Activated CD4-positive, alpha-beta T cell treated with anti-CD3 and anti-CD28 coated beads, Interleukin-2, amount 50 U/mL, for 16 hours (primary cell): ENCODE measurements at regions not wholly inside any gene's neighbourhood (a gene's known extent, or its start where the extent isn't known, plus 50 kb on each side); places are given as distances from the start of the nearest gene placed in this dataset.

Experiments used
- DNase-seq: peaks from one replicate; pipeline ENCODE4 v3.0.0-alpha.2; 2020

GRCh38 chrX:98380556-98380955, 1496.8 kb downstream of the RPA4 start:
- DNase-seq: no peak

- peak; percentile 16 for DNase-seq
Measured at GRCh38 chrX:98398542-98398941, 1514.8 kb downstream of the RPA4 start.

GRCh38 chrX:98405376-98405775, 1521.7 kb downstream of the RPA4 start:
- no peak for DNase-seq

GRCh38 chrX:98407584-98407983, 1523.9 kb downstream of the RPA4 start:
- DNase-seq: no peak

- no peak for DNase-seq
Measured at GRCh38 chrX:98409867-98410266, 1526.2 kb downstream of the RPA4 start.

GRCh38 chrX:98412058-98412457, 1528.3 kb downstream of the RPA4 start:
- DNase-seq: no peak

- no peak for DNase-seq
Measured at GRCh38 chrX:98422536-98422935, 1538.8 kb downstream of the RPA4 start.

GRCh38 chrX:98432413-98432812, 1548.7 kb downstream of the RPA4 start:
- no peak for DNase-seq

GRCh38 chrX:98448524-98448923, 1564.8 kb downstream of the RPA4 start:
- DNase-seq: no peak

- DNase-seq: no peak
Measured at GRCh38 chrX:98452456-98452855, 1568.7 kb downstream of the RPA4 start.

- DNase-seq: no peak
Measured at GRCh38 chrX:98459669-98460068, 1576.0 kb downstream of the RPA4 start.

- no peak for DNase-seq
Measured at GRCh38 chrX:98480606-98481005, 1596.9 kb downstream of the RPA4 start.

GRCh38 chrX:98481636-98482035, 1597.9 kb downstream of the RPA4 start:
- DNase-seq: no peak

- DNase-seq: no peak
Measured at GRCh38 chrX:98490670-98491069, 1607.0 kb downstream of the RPA4 start.

GRCh38 chrX:98501426-98501825, 1617.7 kb downstream of the RPA4 start:
- DNase-seq: no peak

- DNase-seq: no peak
Measured at GRCh38 chrX:98506907-98507306, 1623.2 kb downstream of the RPA4 start.

GRCh38 chrX:98514032-98514431, 1630.3 kb downstream of the RPA4 start:
- DNase-seq: no peak

- no peak for DNase-seq
Measured at GRCh38 chrX:98516120-98516519, 1632.4 kb downstream of the RPA4 start.

GRCh38 chrX:98523026-98523425, 1639.3 kb downstream of the RPA4 start:
- DNase-seq: no peak

GRCh38 chrX:98523521-98523920, 1639.8 kb downstream of the RPA4 start:
- no peak for DNase-seq

- no peak for DNase-seq
Measured at GRCh38 chrX:98548519-98548918, 1664.8 kb downstream of the RPA4 start.

GRCh38 chrX:98568795-98569194, 1685.1 kb downstream of the RPA4 start:
- DNase-seq: no peak

GRCh38 chrX:98605941-98606340, 1722.2 kb downstream of the RPA4 start:
- no peak for DNase-seq

GRCh38 chrX:98607739-98608138, 1724.0 kb downstream of the RPA4 start:
- no peak for DNase-seq

- DNase-seq: no peak
Measured at GRCh38 chrX:98627645-98628044, 1743.9 kb downstream of the RPA4 start.

GRCh38 chrX:98637451-98637850, 1753.7 kb downstream of the RPA4 start:
- DNase-seq: no peak
